ENCODE measurements at regions not wholly inside any gene's neighbourhood (a gene's known extent, or its start where the extent isn't known, plus 50 kb on each side); places are given as distances from the start of the nearest gene placed in this dataset.
"Not testable (repeated sequence)": the region's sequence is repeated elsewhere in the genome, so short reads cannot be mapped to it uniquely, and the experiment has no call there.

DNA sequence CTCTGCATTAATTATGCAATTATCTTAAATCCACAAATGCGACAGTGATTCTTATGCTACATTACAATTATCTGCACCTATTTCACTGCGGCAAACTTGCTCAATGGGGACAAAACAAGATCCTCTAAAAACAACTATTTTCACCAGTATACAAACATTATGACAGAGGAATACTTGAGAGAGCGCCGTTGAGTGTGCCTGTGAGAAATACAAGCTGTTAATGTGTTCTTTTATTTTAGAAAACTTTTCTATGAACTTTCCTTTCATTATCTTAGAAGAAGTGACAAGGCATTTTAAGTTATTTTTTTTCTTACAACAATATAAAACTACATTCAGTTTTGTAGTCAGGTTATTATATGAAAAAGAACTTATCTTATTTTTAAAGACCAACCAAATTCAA, 1247.0 kb downstream of the FSCB start:
- TF ChIP-seq, protein P1, sequence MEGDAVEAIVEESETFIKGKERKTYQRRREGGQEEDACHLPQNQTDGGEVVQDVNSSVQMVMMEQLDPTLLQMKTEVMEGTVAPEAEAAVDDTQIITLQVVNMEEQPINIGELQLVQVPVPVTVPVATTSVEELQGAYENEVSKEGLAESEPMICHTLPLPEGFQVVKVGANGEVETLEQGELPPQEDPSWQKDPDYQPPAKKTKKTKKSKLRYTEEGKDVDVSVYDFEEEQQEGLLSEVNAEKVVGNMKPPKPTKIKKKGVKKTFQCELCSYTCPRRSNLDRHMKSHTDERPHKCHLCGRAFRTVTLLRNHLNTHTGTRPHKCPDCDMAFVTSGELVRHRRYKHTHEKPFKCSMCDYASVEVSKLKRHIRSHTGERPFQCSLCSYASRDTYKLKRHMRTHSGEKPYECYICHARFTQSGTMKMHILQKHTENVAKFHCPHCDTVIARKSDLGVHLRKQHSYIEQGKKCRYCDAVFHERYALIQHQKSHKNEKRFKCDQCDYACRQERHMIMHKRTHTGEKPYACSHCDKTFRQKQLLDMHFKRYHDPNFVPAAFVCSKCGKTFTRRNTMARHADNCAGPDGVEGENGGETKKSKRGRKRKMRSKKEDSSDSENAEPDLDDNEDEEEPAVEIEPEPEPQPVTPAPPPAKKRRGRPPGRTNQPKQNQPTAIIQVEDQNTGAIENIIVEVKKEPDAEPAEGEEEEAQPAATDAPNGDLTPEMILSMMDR (IDR thresholded peaks at IDR 0.05; ENCODE audit: borderline replicate concordance, extremely low read depth, insufficient read depth), result no peak
- no peak for FAIRE-seq

GRCh38 chr14:43258396-43258795, 1248.7 kb downstream of the FSCB start:
- FAIRE-seq, result no peak
- H3K27ac ChIP-seq (ENCODE audit: low read depth in 2 of 2, low read length in 2 of 2), result no peak overlapping the region
- H3K4me1 ChIP-seq (ENCODE audit: control insufficient read depth in 2 of 3, insufficient read depth in 2 of 3, low read depth in 1 of 3, low read length in 3 of 3), result no peaks in the 10 kb centered on the region
- intact Hi-C loops (cut with DNase I), result no loop called here
- no peak for DNase-seq
- no peaks in the 10 kb centered on the region for H3K36me3 ChIP-seq (ENCODE audit: control insufficient read depth in 2 of 3, insufficient read depth in 3 of 3, low read length in 3 of 3)
- no peaks in the 10 kb centered on the region for H3K27me3 ChIP-seq (ENCODE audit: control insufficient read depth, insufficient read depth, low read length)
- H3K9me3 ChIP-seq (ENCODE audit: control insufficient read depth in 2 of 3, insufficient read depth in 1 of 3, low read length in 3 of 3), result no peaks in the 10 kb centered on the region
- no peak overlapping the region for H3K9ac ChIP-seq (ENCODE audit: low read length in 3 of 3)
- no peak overlapping the region for H3K4me3 ChIP-seq (ENCODE audit: low read length in 3 of 3)
- TF ChIP-seq, protein P1 (IDR thresholded peaks at IDR 0.05; ENCODE audit: borderline replicate concordance, extremely low read depth, insufficient read depth), result no peak

More for the DNA sequence above, 1247.0 kb downstream of the FSCB start:
- Histone ChIP-seq H3K9me3 (ENCODE audit: control insufficient read depth in 2 of 3, insufficient read depth in 1 of 3, low read length in 3 of 3) (no peaks in the 10 kb centered on the region), H3K4me1 (ENCODE audit: control insufficient read depth in 2 of 3, insufficient read depth in 2 of 3, low read depth in 1 of 3, low read length in 3 of 3) (no peaks in the 10 kb centered on the region), H3K4me3 (ENCODE audit: low read length in 3 of 3) (no peak overlapping the region), H3K9ac (ENCODE audit: low read length in 3 of 3) (no peak overlapping the region), H3K27me3 (ENCODE audit: control insufficient read depth, insufficient read depth, low read length) (no peaks in the 10 kb centered on the region), H3K27ac (ENCODE audit: low read depth in 2 of 2, low read length in 2 of 2) (no peak overlapping the region), H3K36me3 (ENCODE audit: control insufficient read depth in 2 of 3, insufficient read depth in 3 of 3, low read length in 3 of 3) (no peaks in the 10 kb centered on the region)
- no peak for DNase-seq
- intact Hi-C loops (cut with DNase I), result no loop called here

DNA sequence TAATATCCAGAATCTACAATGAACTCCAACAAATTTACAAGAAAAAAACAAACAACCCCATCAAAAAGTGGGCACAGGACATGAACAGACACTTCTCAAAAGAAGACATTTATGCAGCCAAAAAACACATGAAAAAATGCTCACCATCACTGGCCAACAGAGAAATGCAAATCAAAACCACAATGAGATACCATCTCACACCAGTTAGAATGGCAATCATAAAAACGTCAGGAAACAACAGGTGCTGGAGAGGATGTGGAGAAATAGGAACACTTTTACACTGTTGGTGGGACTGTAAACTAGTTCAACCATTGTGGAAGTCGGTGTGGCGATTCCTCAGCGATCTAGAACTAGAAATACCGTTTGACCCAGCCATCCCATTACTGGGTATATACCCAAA, 1250.1 kb downstream of the FSCB start:
- H3K9me3 ChIP-seq (ENCODE audit: control insufficient read depth in 2 of 3, insufficient read depth in 1 of 3, low read length in 3 of 3); H3K9ac ChIP-seq (ENCODE audit: low read length in 3 of 3); intact Hi-C loops (cut with DNase I); H3K36me3 ChIP-seq (ENCODE audit: control insufficient read depth in 2 of 3, insufficient read depth in 3 of 3, low read length in 3 of 3); FAIRE-seq; DNase-seq; H3K4me1 ChIP-seq (ENCODE audit: control insufficient read depth in 2 of 3, insufficient read depth in 2 of 3, low read depth in 1 of 3, low read length in 3 of 3); H3K4me3 ChIP-seq (ENCODE audit: low read length in 3 of 3); H3K27me3 ChIP-seq (ENCODE audit: control insufficient read depth, insufficient read depth, low read length); H3K27ac ChIP-seq (ENCODE audit: low read depth in 2 of 2, low read length in 2 of 2): not testable (repeated sequence)

- intact Hi-C loops (cut with DNase I), result no loop called here
Measured at GRCh38 chr14:43252866-43253265, 1254.2 kb downstream of the FSCB start.

More at GRCh38 chr14:43252866-43253265, 1254.2 kb downstream of the FSCB start:
- Histone ChIP-seq H3K4me3 (ENCODE audit: low read length in 3 of 3) (no peak overlapping the region), H3K36me3 (ENCODE audit: control insufficient read depth in 2 of 3, insufficient read depth in 3 of 3, low read length in 3 of 3) (no peaks in the 10 kb centered on the region), H3K27me3 (ENCODE audit: control insufficient read depth, insufficient read depth, low read length) (no peaks in the 10 kb centered on the region), H3K4me1 (ENCODE audit: control insufficient read depth in 2 of 3, insufficient read depth in 2 of 3, low read depth in 1 of 3, low read length in 3 of 3) (no peaks in the 10 kb centered on the region), H3K9ac (ENCODE audit: low read length in 3 of 3) (no peak overlapping the region), H3K9me3 (ENCODE audit: control insufficient read depth in 2 of 3, insufficient read depth in 1 of 3, low read length in 3 of 3) (no peaks in the 10 kb centered on the region), H3K27ac (ENCODE audit: low read depth in 2 of 2, low read length in 2 of 2) (no peak overlapping the region)
- FAIRE-seq (no peak), DNase-seq (no peak)
- TF ChIP-seq, protein P1 (IDR thresholded peaks at IDR 0.05; ENCODE audit: borderline replicate concordance, extremely low read depth, insufficient read depth), result no peak

Data from kidney (tissue), 13 donors.